ENCODE measurements at regions not wholly inside any gene's neighbourhood (a gene's known extent, or its start where the extent isn't known, plus 50 kb on each side); places are given as distances from the start of the nearest gene placed in this dataset.
"Not testable (repeated sequence)": the region's sequence is repeated elsewhere in the genome, so short reads cannot be mapped to it uniquely, and the experiment has no call there.

- H3K36me3 ChIP-seq (replicated peaks): no peaks in the 10 kb centered on the region
- no peak for TF ChIP-seq CTCF (IDR thresholded peaks at IDR 0.05; ENCODE audit: low read depth, low read length, missing control alignments)
- H3K27me3 ChIP-seq (replicated peaks): no peaks in the 10 kb centered on the region
- no peak for DNase-seq
- in situ Hi-C loops (cut with HindIII; ENCODE audit: low pct_ligation_motif_present, low sequenced_read_pairs): no loop called here
- H3K4me3 ChIP-seq (ENCODE audit: low read depth, low read length): no peak overlapping the region
- H3K27ac ChIP-seq: no peak overlapping the region
Observed at GRCh38 chr7:152956006-152956405, 196.5 kb downstream of the ACTR3B start.

- Histone ChIP-seq H3K27me3 (replicated peaks) (no peaks in the 10 kb centered on the region), H3K36me3 (replicated peaks) (no peaks in the 10 kb centered on the region), H3K4me3 (ENCODE audit: low read depth, low read length) (no peak overlapping the region), H3K27ac (no peak overlapping the region)
- no peak for TF ChIP-seq CTCF (IDR thresholded peaks at IDR 0.05; ENCODE audit: low read depth, low read length, missing control alignments)
- DNase-seq: no peak
- in situ Hi-C loops (cut with HindIII; ENCODE audit: low pct_ligation_motif_present, low sequenced_read_pairs): no loop called here
Observed at GRCh38 chr7:152959610-152960009, 200.1 kb downstream of the ACTR3B start.

GRCh38 chr7:152961796-152962195, 202.2 kb downstream of the ACTR3B start:
- H3K27me3 ChIP-seq (replicated peaks); DNase-seq; H3K4me3 ChIP-seq (ENCODE audit: low read depth, low read length); H3K36me3 ChIP-seq (replicated peaks); in situ Hi-C loops (cut with HindIII; ENCODE audit: low pct_ligation_motif_present, low sequenced_read_pairs); H3K27ac ChIP-seq: not testable (repeated sequence)

- Histone ChIP-seq H3K36me3 (replicated peaks) (no peaks in the 10 kb centered on the region), H3K27me3 (replicated peaks) (no peaks in the 10 kb centered on the region), H3K4me3 (ENCODE audit: low read depth, low read length) (no peak overlapping the region), H3K27ac (no peak overlapping the region)
- no peak for TF ChIP-seq CTCF (IDR thresholded peaks at IDR 0.05; ENCODE audit: low read depth, low read length, missing control alignments)
- in situ Hi-C loops (cut with HindIII; ENCODE audit: low pct_ligation_motif_present, low sequenced_read_pairs): no loop called here
- no peak for DNase-seq
Observed at GRCh38 chr7:152966189-152966588, 206.6 kb downstream of the ACTR3B start.

GRCh38 chr7:152967958-152968357, 208.4 kb downstream of the ACTR3B start:
- DNase-seq: no peak
- no peak for TF ChIP-seq CTCF (IDR thresholded peaks at IDR 0.05; ENCODE audit: low read depth, low read length, missing control alignments)
- H3K4me3 ChIP-seq (ENCODE audit: low read depth, low read length): no peak overlapping the region
- in situ Hi-C loops (cut with HindIII; ENCODE audit: low pct_ligation_motif_present, low sequenced_read_pairs): no loop called here
- no peaks in the 10 kb centered on the region for H3K27me3 ChIP-seq (replicated peaks)
- H3K27ac ChIP-seq: no peak overlapping the region
- no peaks in the 10 kb centered on the region for H3K36me3 ChIP-seq (replicated peaks)

- in situ Hi-C loops (cut with HindIII; ENCODE audit: low pct_ligation_motif_present, low sequenced_read_pairs): no loop called here
- Histone ChIP-seq H3K36me3 (replicated peaks) (no peaks in the 10 kb centered on the region), H3K4me3 (ENCODE audit: low read depth, low read length) (no peak overlapping the region), H3K27me3 (replicated peaks) (no peaks in the 10 kb centered on the region), H3K27ac (no peak overlapping the region)
- no peak for DNase-seq
- TF ChIP-seq CTCF (IDR thresholded peaks at IDR 0.05; ENCODE audit: low read depth, low read length, missing control alignments): no peak
Observed at GRCh38 chr7:152968514-152968913, 209.0 kb downstream of the ACTR3B start.

Data from brain microvascular endothelial cell (primary cell).